H1 (cell line): ENCODE measurements at regions not wholly inside any gene's neighbourhood (a gene's known extent, or its start where the extent isn't known, plus 50 kb on each side); places are given as distances from the start of the nearest gene placed in this dataset.

Experiments
- BCL11A ChIP-seq, 2 experiments: IDR thresholded peaks; one replicate each; pipeline ENCODE4 v1.6.1; 2011; ENCODE audit warnings: low read depth in 2 of 2, low read length in 2 of 2, mild to moderate bottlenecking in 2 of 2
- RFX5 ChIP-seq: IDR thresholded peaks from 2 replicates; pipeline ENCODE4 v1.6.1; 2011; ENCODE audit warnings: low read depth, low read length, improper control_type of control experiment, borderline replicate concordance
- SRF ChIP-seq: IDR thresholded peaks from 2 replicates; pipeline ENCODE4 v1.6.1; 2011; ENCODE audit warnings: mild to moderate bottlenecking, low read depth, low read length, moderate library complexity
- TF ChIP-seq, protein P1 (sequence below): IDR thresholded peaks from 2 replicates; pipeline ENCODE4 v1.6.1; 2012; ENCODE audit warnings: inconsistent platforms

- TF ChIP-seq, protein P1, sequence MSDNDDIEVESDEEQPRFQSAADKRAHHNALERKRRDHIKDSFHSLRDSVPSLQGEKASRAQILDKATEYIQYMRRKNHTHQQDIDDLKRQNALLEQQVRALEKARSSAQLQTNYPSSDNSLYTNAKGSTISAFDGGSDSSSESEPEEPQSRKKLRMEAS = no peak
- TF ChIP-seq RFX5 (no peak), BCL11A (IDR thresholded peaks at IDR 0.05; ENCODE audit: low read depth in 2 of 2, low read length in 2 of 2) (no peak), SRF (no peak)
Measured at GRCh38 chrX:109818976-109819375, 85.9 kb upstream of the ACSL4 start (continued).
